CD4-positive, alpha-beta T cell treated with Interleukin-4 for 1 hour (primary cell): ENCODE measurements at regions not wholly inside any gene's neighbourhood (a gene's known extent, or its start where the extent isn't known, plus 50 kb on each side); places are given as distances from the start of the nearest gene placed in this dataset.

ENCODE experiments used
- DNase-seq, 2 donors: peaks; one replicate each; pipeline ENCODE4 v3.0.0-alpha.2; 2020 to 2022

DNA sequence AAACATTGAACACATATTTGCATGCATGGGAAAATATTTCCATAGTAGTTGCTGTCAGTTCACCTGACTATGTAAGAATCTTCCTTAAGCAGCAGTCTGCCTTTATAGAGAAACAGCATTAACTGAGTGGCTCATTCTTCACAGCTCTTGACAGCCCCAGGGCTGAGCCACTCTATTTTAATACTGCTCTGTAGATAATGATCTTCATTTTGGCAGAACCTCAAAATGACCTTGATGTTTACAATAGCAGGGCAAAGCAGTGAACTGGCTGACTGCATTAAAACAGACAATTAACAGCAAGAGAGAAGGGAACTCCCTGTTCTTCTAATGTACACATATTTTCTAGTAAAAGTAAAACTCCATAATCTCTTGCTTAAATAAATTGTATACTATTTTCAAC lies 580.6 kb upstream of the SOX11 start:
- no peak for DNase-seq

GRCh38 chr2:5119046-5119445 lies 573.1 kb upstream of the SOX11 start:
- DNase-seq = no peak

- DNase-seq = no peak
Observed at GRCh38 chr2:5121121-5121520, 571.1 kb upstream of the SOX11 start.

GRCh38 chr2:5121642-5122041 lies 570.5 kb upstream of the SOX11 start:
- DNase-seq = no peak

DNA sequence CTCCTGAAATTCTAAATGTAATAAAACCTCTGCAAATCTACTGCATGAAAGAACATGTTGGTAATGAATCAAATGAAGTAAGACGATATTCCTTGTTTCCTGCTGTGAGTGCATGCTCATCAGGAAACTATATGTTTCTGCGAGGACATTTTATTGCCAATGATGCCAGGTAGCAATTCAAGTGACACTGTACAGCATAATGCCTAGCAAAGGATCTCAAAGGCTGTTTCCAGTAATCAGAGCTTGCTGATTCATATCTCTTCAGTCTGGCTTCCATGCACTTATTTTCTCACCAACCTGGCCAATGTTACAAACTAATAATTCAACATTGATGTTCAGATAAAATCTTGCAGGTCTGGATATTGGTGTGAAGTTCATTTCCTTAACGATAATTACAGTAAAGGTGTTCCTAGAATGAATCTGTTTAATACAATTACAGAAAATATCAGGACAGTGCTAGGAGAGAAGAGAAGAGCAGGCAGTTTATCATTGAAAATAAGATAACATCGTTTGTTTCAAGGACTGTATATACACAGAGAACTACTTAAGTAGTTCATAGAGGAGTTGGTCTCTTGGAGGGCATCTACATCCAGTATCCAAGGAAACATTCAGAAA lies 568.5 kb upstream of the SOX11 start:
- DNase-seq = no peak

DNA sequence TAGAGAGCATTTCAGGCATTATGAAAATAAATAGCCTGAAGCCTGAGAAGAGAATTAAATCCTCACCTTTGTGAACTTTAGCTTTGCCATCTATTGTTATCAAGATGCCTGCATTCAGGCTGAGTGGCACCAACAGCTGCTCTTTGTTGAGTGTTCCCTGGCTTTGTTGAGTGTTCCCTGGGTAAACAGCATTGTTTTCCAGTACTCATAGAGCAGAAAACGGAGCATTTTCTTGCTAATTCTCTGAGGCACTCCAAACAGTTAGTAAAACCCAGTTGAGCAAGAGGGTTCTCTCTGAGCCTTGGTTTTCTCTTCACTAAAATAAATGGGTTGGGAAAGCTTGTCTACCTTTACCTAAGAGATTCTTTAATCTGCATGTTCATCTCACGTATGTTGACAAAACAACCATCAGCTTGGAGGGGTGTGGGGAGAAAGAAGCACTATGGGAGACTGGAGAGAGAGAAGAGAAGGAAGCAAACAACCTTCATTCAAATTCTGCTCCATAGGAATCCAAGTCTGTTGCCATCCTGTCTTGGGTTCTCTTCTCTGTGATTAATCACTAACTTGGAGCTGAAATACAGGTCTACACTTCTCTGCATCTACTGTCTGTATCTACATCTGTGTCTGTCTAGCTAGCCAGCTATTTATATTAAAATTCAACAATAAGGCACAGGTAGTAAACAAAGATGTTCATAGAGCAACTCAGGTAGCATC lies 567.0 kb upstream of the SOX11 start:
- no peak for DNase-seq

GRCh38 chr2:5132281-5132680 lies 559.9 kb upstream of the SOX11 start:
- DNase-seq = no peak

DNA sequence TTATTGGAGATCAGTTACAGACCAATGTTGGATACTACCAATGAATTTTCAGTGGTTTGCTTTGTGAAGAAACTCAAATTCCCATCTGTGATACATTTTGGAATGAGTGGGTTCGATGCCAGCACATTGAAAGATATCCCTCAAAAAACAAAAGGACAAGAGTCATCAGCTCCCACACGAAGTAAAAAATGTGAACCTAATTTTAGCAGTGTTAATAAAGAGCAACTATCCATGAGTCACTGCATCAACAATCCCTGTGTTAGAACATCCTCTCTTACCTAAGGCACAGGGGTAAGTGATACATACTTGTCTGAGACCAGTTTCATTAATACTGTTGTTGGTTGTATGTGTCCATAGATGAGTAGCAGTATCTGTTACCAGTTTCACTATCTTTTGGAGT lies 551.8 kb upstream of the SOX11 start:
- DNase-seq = no peak

GRCh38 chr2:5144159-5144558 lies 548.0 kb upstream of the SOX11 start:
- DNase-seq = no peak

DNA sequence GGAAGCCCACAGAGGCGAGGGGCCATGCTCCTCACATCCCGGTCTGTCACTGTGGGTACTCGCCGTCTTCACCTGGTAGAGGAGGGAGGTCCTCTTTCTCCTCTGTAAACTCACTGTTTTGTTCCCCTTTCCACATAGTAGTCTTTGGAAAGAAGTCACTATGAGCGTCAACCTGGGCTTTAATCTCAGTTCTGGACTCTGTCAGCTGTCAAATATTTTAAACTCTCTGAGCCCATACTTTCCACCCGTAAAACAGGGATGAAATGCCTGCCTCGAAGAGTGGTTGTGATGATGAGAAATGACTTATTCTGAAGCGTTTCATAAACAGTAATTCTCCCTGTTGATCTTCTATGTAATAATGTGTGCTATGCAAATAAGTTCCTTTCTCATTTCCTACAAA lies 547.1 kb upstream of the SOX11 start:
- DNase-seq = no peak

DNA sequence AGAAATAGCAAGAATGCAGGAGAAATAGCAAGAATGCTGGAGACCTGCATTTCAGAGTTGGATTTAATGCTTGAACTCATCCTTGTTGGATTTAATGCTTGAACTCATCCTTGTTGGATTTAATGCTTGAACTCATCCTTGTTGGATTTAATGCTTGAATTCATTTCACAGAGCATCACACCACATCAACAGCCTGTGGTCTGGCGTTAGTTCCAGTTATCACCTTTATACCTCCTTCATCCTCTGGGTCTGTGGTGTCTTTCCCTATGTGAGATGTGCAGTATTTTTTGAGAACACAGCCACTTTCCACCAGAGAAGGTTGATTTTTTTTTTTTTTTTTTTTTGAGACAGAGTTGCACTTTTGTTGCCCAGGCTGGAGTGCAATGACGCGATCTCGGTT lies 546.4 kb upstream of the SOX11 start:
- DNase-seq = no peak

GRCh38 chr2:5148392-5149085 lies 543.6 kb upstream of the SOX11 start:
- DNase-seq = no peak

DNA sequence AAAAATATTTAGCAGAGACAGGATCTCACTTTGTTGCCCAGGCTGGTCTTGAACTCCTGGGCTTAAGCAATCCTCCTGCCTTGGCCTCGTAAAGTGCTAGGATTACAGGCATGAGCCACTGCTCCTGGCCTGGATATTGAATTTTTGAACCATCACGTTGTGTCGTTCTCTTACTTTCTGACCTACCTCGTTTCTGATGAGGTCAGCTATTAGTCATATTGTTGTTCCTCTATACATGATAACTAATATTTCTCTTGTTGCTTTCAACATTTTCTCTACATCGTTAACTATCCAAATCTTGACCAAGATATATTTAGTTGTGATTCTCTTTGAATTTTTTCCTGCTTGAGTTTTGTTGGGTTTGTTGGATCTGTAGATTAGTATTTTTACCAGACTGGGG lies 541.3 kb upstream of the SOX11 start:
- DNase-seq = no peak

- DNase-seq = no peak
Observed at GRCh38 chr2:5164776-5165525, 527.2 kb upstream of the SOX11 start.

DNA sequence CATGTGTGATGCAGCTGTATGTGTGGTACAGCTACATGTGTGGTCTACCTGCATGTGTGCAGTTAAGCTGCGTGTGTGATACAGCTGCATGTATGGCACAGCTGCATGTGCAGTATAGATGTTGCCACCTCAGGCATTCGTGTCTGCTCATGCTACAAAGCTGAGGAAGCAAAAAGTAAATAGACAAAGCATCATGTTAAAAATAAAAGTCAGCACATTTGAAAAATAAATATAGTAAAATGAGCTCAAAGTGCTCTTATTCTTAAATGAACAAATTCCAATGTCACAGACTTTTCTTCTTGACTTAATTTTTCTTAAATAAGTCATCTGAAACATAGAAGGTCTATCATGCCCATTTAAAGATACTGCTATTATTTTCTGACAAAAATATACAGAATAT lies 519.3 kb upstream of the SOX11 start:
- DNase-seq = no peak

- no peak for DNase-seq
Observed at GRCh38 chr2:5173876-5174535, 518.2 kb upstream of the SOX11 start.

GRCh38 chr2:5175231-5175630 lies 517.0 kb upstream of the SOX11 start:
- DNase-seq = no peak

DNA sequence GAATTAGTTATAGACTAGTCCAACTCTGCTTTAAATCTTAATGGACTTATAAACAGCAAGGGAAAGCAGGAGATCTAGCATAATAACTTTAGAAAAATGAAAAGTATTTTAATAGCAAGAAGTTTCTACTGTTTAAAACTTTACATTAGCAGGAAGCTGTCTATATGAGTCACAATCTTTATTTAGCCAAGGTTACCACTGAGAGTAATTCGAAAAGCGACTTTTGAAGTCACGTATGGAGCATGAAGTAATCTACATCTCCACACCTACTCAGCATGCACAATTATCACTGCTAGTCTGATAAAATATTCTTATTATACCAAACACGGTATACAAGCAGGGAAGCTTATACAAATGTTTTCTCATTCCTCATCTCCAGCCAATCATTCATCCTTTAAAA lies 515.4 kb upstream of the SOX11 start:
- DNase-seq = no peak

DNA sequence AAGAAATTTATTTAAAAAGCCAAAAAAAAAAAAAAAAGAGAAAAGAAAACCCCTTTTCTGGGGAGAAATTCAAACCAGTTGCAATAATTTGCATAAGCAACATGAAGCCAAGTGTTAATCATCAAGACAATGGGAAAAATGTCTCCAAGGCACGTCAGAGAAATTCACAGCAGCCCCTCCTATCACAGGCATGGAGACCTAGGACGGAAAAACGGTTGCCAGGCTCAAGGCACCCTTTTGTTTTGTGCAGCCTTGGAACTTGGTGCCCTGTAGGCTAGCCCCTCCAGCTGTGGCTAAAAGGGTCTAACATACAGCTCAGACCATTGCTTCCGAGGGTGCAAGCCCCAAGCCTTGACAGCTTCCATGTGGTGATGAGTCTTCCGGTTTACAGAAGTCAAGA lies 509.2 kb upstream of the SOX11 start:
- DNase-seq = no peak

DNA sequence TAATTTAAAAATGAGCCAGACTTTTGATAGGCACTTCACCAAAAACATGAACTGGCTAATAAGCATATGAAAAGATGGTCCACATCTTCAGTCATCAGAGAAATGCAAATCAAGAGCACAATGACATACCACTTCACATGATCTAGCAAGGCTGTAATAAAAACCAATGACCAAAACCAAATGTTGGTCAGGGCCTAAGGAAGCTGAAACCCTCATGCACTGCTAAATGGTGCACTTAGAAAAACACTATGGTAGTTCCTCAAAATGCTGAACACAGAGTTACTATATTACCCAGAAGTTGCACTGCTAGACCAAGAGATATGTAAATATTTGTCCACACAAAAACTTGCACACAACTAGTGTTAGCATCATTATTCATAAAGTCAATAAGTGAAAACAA lies 504.9 kb upstream of the SOX11 start:
- DNase-seq = no peak

- DNase-seq = no peak
Observed at GRCh38 chr2:5188636-5189035, 503.5 kb upstream of the SOX11 start.

GRCh38 chr2:5190023-5190422 lies 502.2 kb upstream of the SOX11 start:
- DNase-seq = no peak

DNA sequence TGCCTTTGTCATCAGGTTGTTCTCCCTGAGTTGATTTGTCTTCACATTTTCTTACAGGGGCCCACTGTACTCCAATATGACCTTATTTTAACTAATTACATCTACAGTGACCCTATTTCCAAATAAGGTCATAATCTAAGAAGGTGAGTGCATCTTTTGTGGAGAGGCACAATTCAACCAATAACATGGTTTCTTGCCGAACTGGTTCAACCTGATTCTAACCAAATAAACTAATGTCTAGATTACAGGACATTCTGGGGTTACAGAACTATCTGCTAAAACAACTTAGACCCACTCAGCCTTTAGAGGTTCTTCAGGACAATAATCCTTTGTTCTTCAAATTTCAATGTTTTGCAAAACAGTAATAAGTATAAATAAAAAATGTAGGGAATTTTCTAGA lies 496.5 kb upstream of the SOX11 start:
- no peak for DNase-seq
